ENCODE measurements at regions not wholly inside any gene's neighbourhood (a gene's known extent, or its start where the extent isn't known, plus 50 kb on each side); places are given as distances from the start of the nearest gene placed in this dataset.

GRCh38 chr7:86975914-86976313, 83.5 kb downstream of the ELAPOR2 start:
- no peak overlapping the region for H3K27ac ChIP-seq
- DNase-seq, result no peak
- peaks cover 0 to 20% (median 3%) of the 10 kb centered on the region in 6 donors for H3K4me1 ChIP-seq
- H3K36me3 ChIP-seq, result no peaks in the 10 kb centered on the region
- no peak for TF ChIP-seq CTCF (IDR thresholded peaks at IDR 0.05 in 8 of 11, conservative IDR thresholded peaks at IDR 0.05 in 3 of 11)
- TF ChIP-seq POLR2AphosphoS5 (IDR thresholded peaks at IDR 0.05), result no peak
- WGBS, 5 donors, result 63 to 90% (median 86%) methylated on average over 1 of the region's 1 CpG
- no peaks in the 10 kb centered on the region for H3K27me3 ChIP-seq (replicated peaks in 1 of 7)
- H3K4me3 ChIP-seq, result no peak overlapping the region
- H3K9me3 ChIP-seq, result no peaks in the 10 kb centered on the region
- intact Hi-C loops (cut with DNase I; ENCODE audit: low total_unique reads), result no loop called here

- no peak for DNase-seq
- H3K4me1 ChIP-seq, result peaks cover 0 to 20% (median 3%) of the 10 kb centered on the region in 6 donors
- H3K36me3 ChIP-seq, result no peaks in the 10 kb centered on the region
- no peak overlapping the region for H3K27ac ChIP-seq
- intact Hi-C loops (cut with DNase I; ENCODE audit: low total_unique reads), result no loop called here
- H3K4me3 ChIP-seq, result no peak overlapping the region
- H3K27me3 ChIP-seq (replicated peaks in 1 of 7), result no peaks in the 10 kb centered on the region
- TF ChIP-seq POLR2AphosphoS5 (IDR thresholded peaks at IDR 0.05) (no peak), POLR2A (IDR thresholded peaks at IDR 0.05) (no peak), CTCF (IDR thresholded peaks at IDR 0.05 in 8 of 11, conservative IDR thresholded peaks at IDR 0.05 in 3 of 11) (no peak)
- 92 to 100% (median 97%) methylated on average over 1 of the region's 1 CpG for WGBS, 5 donors
- no peaks in the 10 kb centered on the region for H3K9me3 ChIP-seq
Measured at GRCh38 chr7:86975449-86975848, 84.0 kb downstream of the ELAPOR2 start.

- no peaks in the 10 kb centered on the region for H3K9me3 ChIP-seq
- DNase-seq, result no peak
- H3K36me3 ChIP-seq, result no peaks in the 10 kb centered on the region
- intact Hi-C loops (cut with DNase I; ENCODE audit: low total_unique reads), result no loop called here
- no peaks in the 10 kb centered on the region for H3K27me3 ChIP-seq (replicated peaks in 1 of 7)
- no peak overlapping the region for H3K27ac ChIP-seq
- 90 to 96% (median 90%) methylated on average over 2 of the region's 2 CpGs for WGBS, 5 donors
- TF ChIP-seq POLR2A (IDR thresholded peaks at IDR 0.05) (no peak), POLR2AphosphoS5 (IDR thresholded peaks at IDR 0.05) (no peak), CTCF (IDR thresholded peaks at IDR 0.05 in 8 of 11, conservative IDR thresholded peaks at IDR 0.05 in 3 of 11) (no peak)
- H3K4me1 ChIP-seq, result peaks cover 0 to 3% (median 0%) of the 10 kb centered on the region in 6 donors
- H3K4me3 ChIP-seq, result no peak overlapping the region
Measured at GRCh38 chr7:86972072-86972471, 87.4 kb downstream of the ELAPOR2 start.

- Histone ChIP-seq H3K9me3 (no peaks in the 10 kb centered on the region), H3K4me1 (peaks cover 0 to 3% (median 0%) of the 10 kb centered on the region in 6 donors), H3K27ac (no peak overlapping the region), H3K4me3 (no peak overlapping the region), H3K36me3 (no peaks in the 10 kb centered on the region), H3K27me3 (replicated peaks in 1 of 7) (no peaks in the 10 kb centered on the region)
- DNase-seq, result no peak
- TF ChIP-seq POLR2A (IDR thresholded peaks at IDR 0.05) (no peak), POLR2AphosphoS5 (IDR thresholded peaks at IDR 0.05) (no peak), CTCF (IDR thresholded peaks at IDR 0.05 in 8 of 11, conservative IDR thresholded peaks at IDR 0.05 in 3 of 11) (no peak)
- intact Hi-C loops (cut with DNase I; ENCODE audit: low total_unique reads), result no loop called here
- 87 to 92% (median 89%) methylated on average over 2 of the region's 2 CpGs for WGBS, 5 donors
Measured at GRCh38 chr7:86970986-86971385, 88.5 kb downstream of the ELAPOR2 start.

Data from spleen (tissue), 11 donors.